Tibial nerve (tissue), 4 donors: ENCODE measurements at regions not wholly inside any gene's neighbourhood (a gene's known extent, or its start where the extent isn't known, plus 50 kb on each side); places are given as distances from the start of the nearest gene placed in this dataset.

Source experiments
- EP300 ChIP-seq, 2 donors: sonication (generic); formaldehyde crosslinking; IDR thresholded peaks; one replicate each; pipeline ENCODE4 v1.6.1; 2017; ENCODE audit warnings: antibody characterized with exemption in 2 of 2, mild to moderate bottlenecking in 1 of 2
- POLR2A ChIP-seq, 2 donors: fragments of 450-650 bp; IDR thresholded peaks; one replicate each; pipeline ENCODE4 v1.6.1; 2017; ENCODE audit warnings: antibody characterized with exemption in 2 of 2, mild to moderate bottlenecking in 2 of 2, moderate library complexity in 2 of 2
- TF ChIP-seq, protein P1 (sequence below), 5 experiments: fragments of 200-600 bp in 3 of 5; fragments of 450-650 bp in 2 of 5; sonication (generic) in 3 of 5; IDR thresholded peaks; one replicate each; pipeline ENCODE4 v1.5.1; 2016 to 2019; ENCODE audit warnings: antibody characterized with exemption in 5 of 5, mild to moderate bottlenecking in 3 of 5, moderate library complexity in 2 of 5

GRCh38 chr3:194860725-194861124 is 175.0 kb downstream of the FAM43A start:
- TF ChIP-seq, protein P1, sequence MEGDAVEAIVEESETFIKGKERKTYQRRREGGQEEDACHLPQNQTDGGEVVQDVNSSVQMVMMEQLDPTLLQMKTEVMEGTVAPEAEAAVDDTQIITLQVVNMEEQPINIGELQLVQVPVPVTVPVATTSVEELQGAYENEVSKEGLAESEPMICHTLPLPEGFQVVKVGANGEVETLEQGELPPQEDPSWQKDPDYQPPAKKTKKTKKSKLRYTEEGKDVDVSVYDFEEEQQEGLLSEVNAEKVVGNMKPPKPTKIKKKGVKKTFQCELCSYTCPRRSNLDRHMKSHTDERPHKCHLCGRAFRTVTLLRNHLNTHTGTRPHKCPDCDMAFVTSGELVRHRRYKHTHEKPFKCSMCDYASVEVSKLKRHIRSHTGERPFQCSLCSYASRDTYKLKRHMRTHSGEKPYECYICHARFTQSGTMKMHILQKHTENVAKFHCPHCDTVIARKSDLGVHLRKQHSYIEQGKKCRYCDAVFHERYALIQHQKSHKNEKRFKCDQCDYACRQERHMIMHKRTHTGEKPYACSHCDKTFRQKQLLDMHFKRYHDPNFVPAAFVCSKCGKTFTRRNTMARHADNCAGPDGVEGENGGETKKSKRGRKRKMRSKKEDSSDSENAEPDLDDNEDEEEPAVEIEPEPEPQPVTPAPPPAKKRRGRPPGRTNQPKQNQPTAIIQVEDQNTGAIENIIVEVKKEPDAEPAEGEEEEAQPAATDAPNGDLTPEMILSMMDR (IDR thresholded peaks at IDR 0.05), result no peak
- TF ChIP-seq POLR2A (IDR thresholded peaks at IDR 0.05), result no peak
- no peak for TF ChIP-seq EP300 (IDR thresholded peaks at IDR 0.05)
